HCT116 (cell line): ENCODE measurements at regions not wholly inside any gene's neighbourhood (a gene's known extent, or its start where the extent isn't known, plus 50 kb on each side); places are given as distances from the start of the nearest gene placed in this dataset.

Source experiments
- SIN3A ChIP-seq: IDR thresholded peaks from 2 replicates; pipeline ENCODE4 v1.6.1; 2012; ENCODE audit warnings: low read depth
- SRF ChIP-seq: IDR thresholded peaks from 2 replicates; pipeline ENCODE4 v1.6.1; 2012; ENCODE audit warnings: low read depth
- TF ChIP-seq, protein P1 (sequence below), 3 experiments: fragments of 200-600 bp in 1 of 3; sonication (generic) in 1 of 3; IDR thresholded peaks in 2 of 3; conservative IDR thresholded peaks in 1 of 3; 2 replicates each; pipeline ENCODE4 v1.5.1; 2012 to 2017; ENCODE audit warnings: low read depth in 2 of 3, low read length in 2 of 3, antibody characterized with exemption in 1 of 3, borderline replicate concordance in 1 of 3, control low read depth in 1 of 3, mild to moderate bottlenecking in 1 of 3, mixed read lengths in 1 of 3, mixed run types in 1 of 3, moderate library complexity in 1 of 3; ENCODE audit not compliant: insufficient read depth in 1 of 3

DNA sequence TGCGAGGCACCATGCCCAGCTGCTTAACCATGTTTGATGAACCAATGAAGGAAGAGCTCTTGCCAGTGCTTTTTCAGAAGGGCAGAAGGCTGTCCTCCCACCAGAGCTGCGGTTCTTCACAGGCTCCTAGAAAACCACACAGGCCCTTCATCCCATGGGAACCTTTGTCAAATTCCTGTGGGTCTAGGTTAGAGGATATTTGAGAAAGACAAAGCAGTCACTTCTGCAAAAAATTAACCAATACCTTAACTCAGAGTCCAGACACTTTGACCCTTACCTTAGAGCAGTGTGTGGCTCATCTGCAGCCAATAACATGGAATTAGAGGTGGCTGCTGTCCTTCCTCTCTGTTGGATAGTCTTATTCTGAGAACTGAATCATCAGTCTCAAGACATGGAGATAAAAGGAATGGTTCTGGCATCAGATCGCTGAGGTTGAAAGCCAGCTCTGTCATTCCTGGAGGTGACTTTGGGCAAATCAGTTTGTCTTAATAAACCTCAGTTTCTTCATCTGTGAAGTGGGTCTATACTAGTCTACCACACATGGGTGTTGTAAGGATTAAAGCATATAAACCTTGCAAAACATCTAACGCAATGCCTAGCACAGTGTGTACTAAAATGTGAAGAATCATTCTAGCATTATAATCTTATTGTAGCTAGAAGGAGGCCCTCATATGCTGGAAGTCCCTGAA lies 65.1 kb upstream of the PIP4K2A start:
- no peak for TF ChIP-seq SIN3A
- TF ChIP-seq, protein P1, sequence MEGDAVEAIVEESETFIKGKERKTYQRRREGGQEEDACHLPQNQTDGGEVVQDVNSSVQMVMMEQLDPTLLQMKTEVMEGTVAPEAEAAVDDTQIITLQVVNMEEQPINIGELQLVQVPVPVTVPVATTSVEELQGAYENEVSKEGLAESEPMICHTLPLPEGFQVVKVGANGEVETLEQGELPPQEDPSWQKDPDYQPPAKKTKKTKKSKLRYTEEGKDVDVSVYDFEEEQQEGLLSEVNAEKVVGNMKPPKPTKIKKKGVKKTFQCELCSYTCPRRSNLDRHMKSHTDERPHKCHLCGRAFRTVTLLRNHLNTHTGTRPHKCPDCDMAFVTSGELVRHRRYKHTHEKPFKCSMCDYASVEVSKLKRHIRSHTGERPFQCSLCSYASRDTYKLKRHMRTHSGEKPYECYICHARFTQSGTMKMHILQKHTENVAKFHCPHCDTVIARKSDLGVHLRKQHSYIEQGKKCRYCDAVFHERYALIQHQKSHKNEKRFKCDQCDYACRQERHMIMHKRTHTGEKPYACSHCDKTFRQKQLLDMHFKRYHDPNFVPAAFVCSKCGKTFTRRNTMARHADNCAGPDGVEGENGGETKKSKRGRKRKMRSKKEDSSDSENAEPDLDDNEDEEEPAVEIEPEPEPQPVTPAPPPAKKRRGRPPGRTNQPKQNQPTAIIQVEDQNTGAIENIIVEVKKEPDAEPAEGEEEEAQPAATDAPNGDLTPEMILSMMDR (IDR thresholded peaks at IDR 0.05 in 2 of 3, conservative IDR thresholded peaks at IDR 0.05 in 1 of 3; ENCODE audit: borderline replicate concordance in 1 of 3, insufficient read depth in 1 of 3, low read depth in 2 of 3, low read length in 2 of 3) = no peak
- no peak for TF ChIP-seq SRF
